IMR-90 (cell line): ENCODE measurements at regions not wholly inside any gene's neighbourhood (a gene's known extent, or its start where the extent isn't known, plus 50 kb on each side); places are given as distances from the start of the nearest gene placed in this dataset.

ENCODE experiments used
- ATAC-seq: fragments of 200-7000 bp; cut with Tn5 transposase; 2 replicates; pipeline ENCODE4 v1.9.1; 2020; ENCODE audit warnings: low read depth, mild to moderate bottlenecking, moderate library complexity
- BruUV-seq: library from RNA; stranded (reverse); fragments of 400-500 nt; replicated peaks from 2 replicates; lab custom pipeline; 2021; lab: Mats Ljungman, UMichigan
- CTCF ChIA-PET: fragments of 300-600 bp; formaldehyde crosslinking; extraction: SDS; loops from one replicate; lab custom pipeline; 2021; ENCODE audit warnings: antibody characterized with exemption; lab: Yijun Ruan, JAX
- POLR2A ChIA-PET: fragments of 300-600 bp; sonication (Branson Sonifier 250); formaldehyde crosslinking; loops from one replicate; lab custom pipeline; 2022; ENCODE audit warnings: antibody characterized with exemption; ENCODE audit not compliant: unreplicated experiment; lab: Charles Lee
- DNase-seq: peaks from one replicate; pipeline ENCODE4 v3.0.0; 2013
- H2AFZ ChIP-seq: replicated peaks from 2 replicates; pipeline ENCODE3; 2013; ENCODE audit warnings: low read length, mild to moderate bottlenecking; ENCODE audit not compliant: poor library complexity
- H2AK5ac ChIP-seq: 2 replicates; pipeline ENCODE4 v1.6.1; 2013; ENCODE audit warnings: low read depth, low read length, inconsistent platforms
- H2AK9ac ChIP-seq: replicated peaks from 2 replicates; pipeline ENCODE3; 2013; ENCODE audit warnings: mild to moderate bottlenecking, low read depth, low read length, moderate library complexity; ENCODE audit not compliant: poor library complexity
- H2BK120ac ChIP-seq: 2 replicates; pipeline ENCODE4 v1.6.1; 2013; ENCODE audit warnings: low read depth, low read length, inconsistent platforms
- H2BK15ac ChIP-seq: 3 replicates; pipeline ENCODE4 v1.6.1; 2013; ENCODE audit warnings: low read depth, low read length, inconsistent platforms
- H2BK20ac ChIP-seq: 2 replicates; pipeline ENCODE4 v1.6.1; 2013; ENCODE audit warnings: low read depth, mild to moderate bottlenecking, inconsistent platforms, low read length, moderate library complexity
- H2BK5ac ChIP-seq: 2 replicates; pipeline ENCODE4 v1.6.1; 2013; ENCODE audit warnings: mild to moderate bottlenecking, low read depth, low read length, inconsistent platforms; ENCODE audit not compliant: poor library complexity, severe bottlenecking
- H3K14ac ChIP-seq: replicated peaks from 2 replicates; pipeline ENCODE4 v1.6.1; 2013; ENCODE audit warnings: low read depth, low read length, inconsistent platforms
- H3K18ac ChIP-seq: 2 replicates; pipeline ENCODE4 v1.6.1; 2013; ENCODE audit warnings: low read depth, low read length, control low read depth
- H3K23ac ChIP-seq: 2 replicates; pipeline ENCODE4 v1.6.1; 2013; ENCODE audit warnings: low read depth, low read length, inconsistent platforms
- H3K27ac ChIP-seq: 2 replicates; pipeline ENCODE4 v1.5.1; 2013; ENCODE audit warnings: mild to moderate bottlenecking, control low read depth, low read length; ENCODE audit not compliant: insufficient read depth
- H3K27me3 ChIP-seq: 2 replicates; pipeline ENCODE4 v1.6.1; 2013; ENCODE audit warnings: low read length; ENCODE audit not compliant: control insufficient read depth, insufficient read depth
- H3K36me3 ChIP-seq: 2 replicates; pipeline ENCODE4 v1.6.1; 2013; ENCODE audit warnings: low read length, mixed read lengths; ENCODE audit not compliant: control insufficient read depth, insufficient read depth
- H3K4ac ChIP-seq: 2 replicates; pipeline ENCODE4 v1.6.1; 2013; ENCODE audit warnings: low read depth, low read length, inconsistent platforms
- H3K4me1 ChIP-seq: 2 replicates; pipeline ENCODE4 v1.6.1; 2013; ENCODE audit warnings: low read length, mixed read lengths; ENCODE audit not compliant: control insufficient read depth, insufficient read depth
- H3K4me2 ChIP-seq: 2 replicates; pipeline ENCODE4 v1.6.1; 2013; ENCODE audit warnings: low read depth, mild to moderate bottlenecking, control low read depth, low read length, moderate library complexity
- H3K4me3 ChIP-seq: 2 replicates; pipeline ENCODE4 v1.5.1; 2013; ENCODE audit warnings: low read depth, mild to moderate bottlenecking, control low read depth, low read length, moderate library complexity; ENCODE audit not compliant: insufficient read depth
- H3K56ac ChIP-seq: 2 replicates; pipeline ENCODE4 v1.6.1; 2013; ENCODE audit warnings: low read length, inconsistent platforms; ENCODE audit not compliant: insufficient read depth; ENCODE audit errors: extremely low read depth
- H3K79me1 ChIP-seq, 2 experiments: 2 replicates each; pipeline ENCODE4 v1.6.1; 2013; ENCODE audit warnings: low read length in 2 of 2, inconsistent platforms in 1 of 2, low read depth in 1 of 2
- H3K9ac ChIP-seq: 2 replicates; pipeline ENCODE4 v1.6.1; 2013; ENCODE audit warnings: low read depth, low read length, control low read depth
- H3K9me1 ChIP-seq: 2 replicates; pipeline ENCODE4 v1.6.1; 2013; ENCODE audit warnings: low read length, inconsistent platforms; ENCODE audit not compliant: insufficient read depth
- H3K9me3 ChIP-seq: 2 replicates; pipeline ENCODE4 v1.6.1; 2013; ENCODE audit warnings: low read length; ENCODE audit not compliant: control insufficient read depth, insufficient read depth
- H4K20me1 ChIP-seq: 2 replicates; pipeline ENCODE4 v1.6.1; 2013; ENCODE audit warnings: low read length, inconsistent platforms; ENCODE audit not compliant: insufficient read depth
- H4K5ac ChIP-seq: 2 replicates; pipeline ENCODE4 v1.6.1; 2013; ENCODE audit warnings: mild to moderate bottlenecking, low read depth, low read length, control low read depth
- H4K8ac ChIP-seq, 2 experiments: 2 replicates each; pipeline ENCODE4 v1.6.1; 2013; ENCODE audit warnings: low read depth in 2 of 2, low read length in 2 of 2, control low read depth in 1 of 2, inconsistent platforms in 1 of 2
- H4K91ac ChIP-seq: 2 replicates; pipeline ENCODE4 v1.6.1; 2013; ENCODE audit warnings: low read depth, low read length, inconsistent platforms; ENCODE audit not compliant: insufficient read depth
- CTCF ChIP-seq: conservative IDR thresholded peaks from 2 replicates; pipeline ENCODE4 v1.5.1; 2012; ENCODE audit warnings: mild to moderate bottlenecking, low read depth, low read length, improper control_type of control experiment
- MAZ ChIP-seq: IDR thresholded peaks from 2 replicates; pipeline ENCODE4 v1.6.1; 2012; ENCODE audit warnings: low read depth, mild to moderate bottlenecking, low read length, improper control_type of control experiment, moderate library complexity, borderline replicate concordance
- POLR2A ChIP-seq: IDR thresholded peaks from 2 replicates; pipeline ENCODE4 v1.6.1; 2012; ENCODE audit warnings: mild to moderate bottlenecking, low read depth, low read length
- dilution Hi-C: fragments of 300-500 bp; cut with HindIII; formaldehyde crosslinking; loops from one replicate; pipeline ENCODE4 v1.14.3; 2018; ENCODE audit warnings: low sequenced_read_pairs; ENCODE audit not compliant: unreplicated experiment
- in situ Hi-C: fragments of 300-500 bp; cut with MboI; formaldehyde crosslinking; loops from 3 replicates; pipeline ENCODE4 v1.14.3; 2019; ENCODE audit warnings: low sequenced_read_pairs, inconsistent platforms, mixed read lengths
- intact Hi-C: fragments of 100-400 bp; cut with micrococcal nuclease; formaldehyde crosslinking; loops from 2 replicates; pipeline ENCODE4 v1.10.0; 2022

DNA sequence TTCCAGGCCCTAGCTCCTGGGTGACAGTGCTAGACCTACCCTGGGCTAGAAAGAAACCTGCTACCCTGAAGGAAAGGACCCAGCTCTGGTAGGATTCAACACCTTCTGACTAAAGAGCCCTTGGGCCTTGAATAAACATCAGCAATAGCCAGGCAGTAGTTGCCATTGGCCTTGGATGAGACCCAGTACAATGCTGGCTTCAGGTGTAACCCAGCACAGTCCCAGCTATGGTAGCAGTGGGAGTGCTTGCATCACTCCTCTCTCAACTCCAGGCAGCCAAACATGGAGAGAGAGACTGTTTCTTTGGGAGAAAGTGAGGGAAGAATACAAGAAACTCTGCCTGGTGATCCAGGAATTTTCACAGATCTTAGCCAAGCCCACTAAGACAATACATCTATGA, 73.5 kb upstream of the CXorf66 start:
- ATAC-seq (no peak), DNase-seq (no peak)
- no peak overlapping the region for H3K27ac ChIP-seq
- H4K5ac ChIP-seq, result no peak overlapping the region
- ChIA-PET POLR2A (no interaction called here), CTCF (no interaction called here)
- no peak overlapping the region for H3K9ac ChIP-seq
- intact Hi-C loops, result no loop called here
- H3K4me2 ChIP-seq, result no peak overlapping the region
- H3K56ac ChIP-seq, result no peak overlapping the region
- no peak overlapping the region for H2AFZ ChIP-seq
- no peak overlapping the region for H2AK9ac ChIP-seq
- H4K8ac ChIP-seq, result no peak overlapping the region
- H3K18ac ChIP-seq, result no peak overlapping the region
- H3K4me1 ChIP-seq, result no peaks in the 10 kb centered on the region
- H3K27me3 ChIP-seq, result no peaks in the 10 kb centered on the region
- no peak overlapping the region for H2BK120ac ChIP-seq
- no peak overlapping the region for H2BK15ac ChIP-seq
- no peaks in the 10 kb centered on the region for H3K9me3 ChIP-seq
- no TSS peak for BruUV-seq
- H3K9me1 ChIP-seq, result no peaks in the 10 kb centered on the region
- no peak overlapping the region for H2BK5ac ChIP-seq
- H2BK20ac ChIP-seq, result no peak overlapping the region
- no peaks in the 10 kb centered on the region for H4K20me1 ChIP-seq
- no peak overlapping the region for H2AK5ac ChIP-seq
- H3K4me3 ChIP-seq, result no peak overlapping the region
- no peaks in the 10 kb centered on the region for H3K36me3 ChIP-seq
- no peak overlapping the region for H3K4ac ChIP-seq
- H3K14ac ChIP-seq, result no peak overlapping the region
- no peaks in the 10 kb centered on the region for H3K79me1 ChIP-seq
- H3K23ac ChIP-seq, result no peak overlapping the region
- dilution Hi-C loops, result no loop called here
- H4K91ac ChIP-seq, result no peak overlapping the region
- TF ChIP-seq CTCF (no peak), MAZ (no peak), POLR2A (no peak)
- in situ Hi-C loops, result no loop called here
